ENCODE measurements at regions not wholly inside any gene's neighbourhood (a gene's known extent, or its start where the extent isn't known, plus 50 kb on each side); places are given as distances from the start of the nearest gene placed in this dataset.
"Not testable (repeated sequence)": the region's sequence is repeated elsewhere in the genome, so short reads cannot be mapped to it uniquely, and the experiment has no call there.

DNA sequence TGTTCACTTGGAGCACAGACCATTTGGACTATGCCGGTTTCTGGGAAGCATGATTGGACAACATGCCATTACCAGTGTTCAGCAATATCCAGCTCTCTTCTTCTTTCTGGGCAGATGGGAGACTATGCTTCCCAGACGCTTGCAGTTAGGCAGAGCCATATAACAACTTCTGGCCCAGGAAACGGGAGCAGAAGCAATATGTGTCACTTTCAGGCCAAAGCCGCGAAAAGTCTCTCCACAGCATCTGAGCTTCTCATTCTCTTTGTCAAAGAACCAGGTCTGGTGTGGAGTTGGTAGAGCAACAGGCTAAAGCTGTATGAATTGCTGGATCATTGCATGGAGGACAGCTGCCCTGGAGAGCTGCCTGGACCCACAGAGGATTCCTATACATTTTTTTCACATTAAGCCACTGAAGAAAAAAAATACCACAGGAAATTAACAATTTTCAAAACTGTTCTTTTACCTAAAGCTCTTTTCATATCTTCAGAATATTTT, 131.4 kb upstream of the FRG1 start:
- DNase-seq, result no peak

DNA sequence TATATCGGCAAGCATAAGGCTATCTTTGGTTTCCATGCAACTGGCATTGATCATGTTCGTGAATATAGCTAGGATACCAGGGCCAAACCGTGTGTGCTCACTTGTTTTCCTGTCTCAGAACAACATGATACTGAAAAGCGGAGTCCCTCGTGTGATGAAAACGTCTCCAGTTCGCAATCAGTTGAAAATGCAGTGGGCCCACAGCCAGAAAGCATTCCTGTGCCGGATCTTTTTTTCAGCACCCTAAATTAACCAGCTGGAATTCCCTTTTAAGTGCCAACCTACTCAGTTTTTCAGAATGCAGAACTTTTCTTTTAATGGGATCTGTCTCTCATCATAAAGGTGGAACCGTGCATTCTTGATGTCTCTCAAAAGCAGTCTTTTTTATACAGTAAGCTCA, 130.8 kb upstream of the FRG1 start:
- no peak for DNase-seq

DNA sequence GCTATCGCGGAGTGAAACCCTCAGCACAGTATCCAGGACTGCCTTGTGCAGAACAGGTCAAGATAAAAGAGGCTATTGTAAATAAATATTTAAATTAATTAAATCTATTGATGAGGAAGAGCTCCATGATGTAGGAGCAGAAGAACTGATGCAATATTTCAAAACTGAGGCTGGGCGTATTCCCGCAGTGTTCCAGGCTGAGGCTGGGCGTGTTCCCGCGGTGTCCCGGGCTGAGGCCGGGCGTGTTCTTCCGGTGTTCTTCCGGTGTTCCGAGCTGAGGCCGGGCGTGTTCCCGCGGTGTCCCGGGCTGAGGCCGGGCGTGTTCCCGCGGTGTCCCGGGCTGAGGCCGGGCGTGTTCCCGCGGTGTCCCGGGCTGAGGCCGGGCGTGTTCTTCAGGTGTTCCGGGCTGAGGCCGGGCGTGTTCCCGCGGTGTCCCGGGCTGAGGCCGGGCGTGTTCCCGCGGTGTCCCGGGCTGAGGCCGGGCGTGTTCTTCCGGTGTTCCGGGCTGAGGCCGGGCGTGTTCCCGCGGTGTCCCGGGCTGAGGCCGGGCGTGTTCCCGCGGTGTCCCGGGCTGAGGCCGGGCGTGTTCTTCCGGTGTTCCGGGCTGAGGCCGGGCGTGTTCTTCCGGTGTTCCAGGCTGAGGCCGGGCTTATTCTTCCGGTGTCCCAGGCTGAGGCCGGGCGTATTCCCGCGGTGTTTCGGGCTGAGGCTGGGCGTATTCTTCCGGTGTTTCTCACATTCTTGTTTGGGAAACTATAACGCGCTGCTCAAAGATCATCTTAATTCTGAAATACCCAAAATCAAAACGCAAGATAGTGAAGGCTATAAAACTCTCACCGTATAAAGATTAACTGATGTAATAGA, 130.1 kb upstream of the FRG1 start:
- not testable (repeated sequence) for DNase-seq

DNA sequence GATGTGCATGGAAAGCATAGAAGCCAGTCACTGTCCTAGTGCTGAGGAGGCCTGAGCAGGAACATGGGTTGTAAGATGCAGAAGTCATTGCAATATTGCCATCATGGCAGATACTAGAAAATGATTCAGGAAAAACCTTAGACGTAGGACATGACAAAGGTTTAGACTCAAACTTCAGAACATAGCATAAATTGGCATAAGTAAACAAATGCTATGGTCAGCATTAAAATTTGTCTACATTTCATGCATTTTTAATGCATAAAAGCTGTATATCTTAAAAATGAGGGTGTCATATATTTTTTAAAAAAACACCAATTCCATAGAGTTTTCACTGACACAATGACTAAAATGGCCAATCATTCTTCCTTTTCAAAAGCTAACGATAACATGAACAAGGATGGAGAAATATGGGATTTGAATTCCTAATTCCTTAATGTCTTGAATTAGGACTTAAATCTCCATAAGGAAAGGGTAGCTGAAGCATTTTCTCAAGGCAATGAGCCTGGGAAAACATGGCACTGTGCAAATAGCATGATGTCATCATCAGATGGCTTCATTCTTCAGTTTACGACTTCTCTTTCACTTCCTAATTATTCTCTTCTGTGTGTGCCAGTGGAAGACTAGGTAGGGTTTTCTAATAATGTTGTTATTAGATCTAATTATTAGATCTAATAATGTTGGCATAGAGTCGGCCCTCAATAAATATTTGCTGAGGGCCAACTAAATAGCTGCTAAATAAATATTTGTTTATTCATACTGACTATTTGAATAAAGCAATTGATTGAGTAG, 125.1 kb upstream of the FRG1 start:
- DNase-seq, result no peak

DNA sequence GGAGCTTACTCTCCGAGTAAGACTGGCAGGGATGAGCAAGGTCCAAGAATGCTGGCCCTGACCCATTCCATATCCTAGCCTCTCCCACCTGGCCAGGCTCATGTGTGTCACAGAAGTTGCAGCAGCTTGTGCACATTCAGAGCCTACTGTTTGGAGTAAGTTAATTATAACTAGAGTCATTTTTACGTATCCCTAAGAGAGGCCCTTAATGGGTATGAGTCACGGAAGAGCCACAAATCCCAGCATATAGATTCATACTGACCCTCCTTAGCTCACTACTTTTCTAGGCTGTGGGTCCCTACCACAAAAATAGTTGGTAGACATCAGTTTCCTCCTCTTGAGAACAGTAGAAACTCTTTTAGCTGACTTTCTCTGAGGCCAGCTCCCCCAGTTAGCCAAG, 118.3 kb upstream of the FRG1 start:
- no peak for DNase-seq

DNA sequence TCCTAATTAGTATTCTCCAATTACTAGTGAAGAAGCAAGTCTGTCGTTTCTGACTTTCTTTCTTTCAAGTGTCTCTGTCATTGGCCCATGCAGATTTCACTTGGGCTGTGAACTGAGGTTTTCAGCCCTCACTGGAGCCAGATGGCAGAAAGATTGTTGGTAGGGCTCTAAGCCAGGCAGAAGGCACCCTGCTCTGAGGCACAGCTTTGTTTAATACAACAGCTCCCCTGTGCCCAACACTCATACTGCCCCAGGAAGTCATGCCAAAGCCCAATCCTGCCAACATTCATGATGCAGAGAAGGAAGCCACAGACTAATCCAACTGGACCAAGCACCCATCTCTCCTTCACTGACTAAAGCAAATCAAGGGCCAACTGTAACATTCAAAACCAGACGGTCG, 117.1 kb upstream of the FRG1 start:
- no peak for DNase-seq

DNA sequence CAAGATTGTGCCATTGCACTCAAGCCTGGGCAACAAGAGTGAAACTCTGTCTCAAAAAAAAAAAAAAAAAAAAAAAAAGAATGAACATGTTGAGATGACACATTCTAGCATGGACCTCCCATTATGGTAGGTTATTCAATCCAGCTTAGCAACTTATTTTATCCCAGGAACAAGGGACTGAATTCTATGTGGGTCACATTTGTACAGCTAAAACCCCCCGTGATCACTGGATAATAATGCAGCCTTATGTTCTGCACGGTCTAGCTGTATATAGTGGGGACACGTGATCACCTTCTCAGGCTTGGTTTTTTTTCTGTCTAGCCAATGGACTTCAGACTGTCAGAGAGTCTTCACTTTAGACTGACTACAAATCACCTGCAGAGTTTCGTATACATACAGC, 115.2 kb upstream of the FRG1 start:
- DNase-seq, result no peak

DNA sequence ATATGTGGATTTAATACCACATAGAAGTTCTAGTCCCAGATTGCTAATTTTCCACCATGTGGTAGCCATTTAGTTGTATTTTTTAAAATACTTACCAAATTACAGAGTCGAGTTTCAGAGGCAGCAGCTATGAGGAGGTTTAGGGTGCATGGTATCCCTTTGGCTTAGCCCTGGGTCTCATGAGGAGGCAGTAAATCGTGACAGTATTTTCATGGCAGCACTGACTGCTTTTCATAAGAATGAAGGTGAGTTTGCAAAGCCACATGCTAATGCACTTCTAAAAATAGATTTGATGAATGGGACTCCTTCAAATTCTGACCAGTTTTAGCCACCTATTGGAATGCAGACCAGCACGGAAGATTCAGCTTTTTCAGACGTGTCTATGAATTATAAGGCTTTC, 114.0 kb upstream of the FRG1 start:
- DNase-seq, result no peak

DNA sequence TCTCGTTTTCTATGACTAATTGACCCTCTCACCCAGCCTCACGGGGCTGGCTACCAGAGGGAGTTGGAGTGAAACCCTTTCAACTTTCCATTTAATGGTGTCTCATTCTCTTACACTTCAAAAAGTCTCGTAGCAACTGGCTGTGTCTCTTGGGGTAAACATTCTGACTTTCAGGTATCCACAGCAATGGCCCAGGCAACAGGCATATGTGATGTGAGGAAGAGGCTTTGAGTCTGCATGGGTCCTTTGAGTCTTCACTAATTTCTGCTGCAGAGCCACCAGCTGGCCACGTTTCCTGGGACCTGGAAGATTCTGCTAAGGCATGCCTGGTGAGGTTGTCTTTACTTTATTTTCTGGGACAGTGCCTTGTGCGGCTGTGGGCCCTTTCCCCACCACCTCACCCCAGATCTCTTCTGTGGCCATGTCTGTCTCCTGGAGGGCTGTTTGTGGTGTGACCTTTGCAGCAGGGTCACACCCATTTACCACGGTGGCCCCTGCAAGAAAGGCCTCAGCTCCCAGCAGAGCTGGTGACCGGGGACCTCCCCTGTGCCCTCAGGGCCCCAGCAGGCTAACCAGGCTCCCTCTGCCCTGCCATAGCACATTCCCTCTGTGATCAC, 112.5 kb upstream of the FRG1 start:
- no peak for DNase-seq

DNA sequence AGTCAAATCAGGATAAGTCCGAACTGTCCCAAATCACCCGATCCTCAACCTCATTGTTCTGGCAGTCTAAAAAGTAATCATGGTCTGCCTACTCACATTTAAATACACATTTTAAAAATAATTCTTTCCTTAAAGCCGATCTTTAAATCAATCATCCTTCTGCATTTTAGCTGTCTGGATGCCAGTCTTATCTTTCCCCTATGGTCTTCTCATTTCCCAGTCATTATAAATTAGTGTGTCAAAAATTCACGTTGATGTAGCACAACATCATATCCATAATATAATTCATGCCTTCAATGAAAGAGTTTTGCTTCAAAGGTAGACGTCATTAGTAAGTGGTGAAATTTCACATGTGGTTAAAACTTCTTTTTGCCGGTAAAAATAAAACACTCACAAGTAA, 108.1 kb upstream of the FRG1 start:
- DNase-seq, result no peak

DNA sequence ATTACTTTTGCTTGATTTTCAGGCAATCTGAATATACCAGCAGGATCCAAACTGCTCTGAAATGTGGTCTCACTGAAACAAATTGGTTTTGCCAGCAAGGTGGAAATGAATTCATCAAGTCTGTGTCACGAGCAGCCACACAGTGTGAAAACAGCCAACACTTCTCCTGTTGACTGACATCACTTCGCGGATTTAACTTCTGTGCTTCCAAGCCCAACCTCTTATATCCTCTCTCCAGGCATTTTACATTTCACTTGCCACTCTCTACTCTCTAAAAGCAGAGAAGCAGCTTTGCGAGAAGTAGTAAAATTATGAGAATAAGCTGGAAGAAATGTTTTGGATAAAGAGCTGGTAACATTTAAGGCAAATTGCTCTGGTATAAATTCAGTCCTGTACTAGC, 106.1 kb upstream of the FRG1 start:
- no peak for DNase-seq

DNA sequence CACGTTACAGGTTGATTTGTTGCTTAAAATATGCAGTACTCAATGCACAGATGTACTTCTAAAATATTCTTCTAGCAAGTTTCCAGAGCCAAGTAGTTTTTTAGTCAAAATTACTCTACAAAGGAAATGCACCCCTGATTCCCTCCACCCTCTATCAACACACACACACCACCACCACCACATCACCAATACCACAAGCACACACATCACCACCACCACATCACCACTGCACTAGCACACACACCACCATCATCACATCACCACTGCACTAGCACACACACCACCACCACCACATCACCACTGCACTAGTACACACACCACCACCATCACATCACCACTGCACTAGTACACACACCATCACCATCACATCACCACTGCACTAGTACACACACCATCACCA, 105.2 kb upstream of the FRG1 start:
- no peak for DNase-seq

DNA sequence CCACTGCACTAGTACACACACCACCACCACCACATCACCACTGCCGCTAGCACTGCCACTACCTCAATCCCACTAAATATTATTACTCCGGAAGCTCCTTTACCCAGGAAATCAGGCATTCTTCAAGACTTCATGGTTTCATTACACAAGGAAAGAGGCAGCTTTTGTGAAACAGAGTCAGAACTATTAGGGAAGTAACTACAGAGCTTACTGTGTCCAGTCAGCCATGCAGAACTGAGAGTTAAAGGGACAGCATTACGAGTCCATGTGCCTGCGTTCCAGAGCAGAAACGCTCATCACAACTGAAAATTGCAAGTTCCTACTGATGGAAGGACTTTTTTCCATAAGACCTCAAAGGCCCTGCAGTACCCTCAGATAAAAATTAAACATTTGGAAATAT, 103.2 kb upstream of the FRG1 start:
- no peak for DNase-seq

DNA sequence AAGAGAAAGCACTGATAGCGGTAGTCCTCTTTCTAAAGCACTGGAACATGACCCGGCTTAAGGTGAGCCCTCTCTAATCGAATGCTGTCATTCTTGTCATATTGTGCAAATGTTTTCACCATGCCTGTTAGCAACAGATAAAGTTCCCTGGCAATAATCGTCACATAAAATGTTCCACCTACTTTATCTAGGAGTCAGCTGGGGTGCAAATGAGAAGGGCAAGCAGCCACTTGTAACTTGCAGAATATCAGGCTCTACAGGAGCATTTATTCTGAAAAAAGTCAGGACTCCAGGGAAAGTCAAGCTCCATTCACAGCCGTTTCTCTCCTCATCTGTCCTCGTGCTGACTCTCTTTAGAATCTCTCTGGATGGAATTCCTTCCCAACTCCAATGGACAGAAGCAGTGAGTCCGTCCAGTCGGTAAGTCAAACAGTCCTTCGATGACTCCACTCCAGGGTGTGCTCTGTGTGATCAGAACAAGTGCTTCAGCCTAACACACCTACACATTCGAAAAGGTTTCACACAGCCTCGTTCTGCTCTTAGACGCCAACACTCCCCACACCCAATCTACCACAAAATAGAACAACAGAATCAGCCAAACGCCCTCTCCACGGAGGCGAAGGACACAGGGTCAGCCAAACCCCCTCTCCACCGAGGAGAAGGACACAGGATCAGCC, 101.7 kb upstream of the FRG1 start:
- DNase-seq, result no peak

DNA sequence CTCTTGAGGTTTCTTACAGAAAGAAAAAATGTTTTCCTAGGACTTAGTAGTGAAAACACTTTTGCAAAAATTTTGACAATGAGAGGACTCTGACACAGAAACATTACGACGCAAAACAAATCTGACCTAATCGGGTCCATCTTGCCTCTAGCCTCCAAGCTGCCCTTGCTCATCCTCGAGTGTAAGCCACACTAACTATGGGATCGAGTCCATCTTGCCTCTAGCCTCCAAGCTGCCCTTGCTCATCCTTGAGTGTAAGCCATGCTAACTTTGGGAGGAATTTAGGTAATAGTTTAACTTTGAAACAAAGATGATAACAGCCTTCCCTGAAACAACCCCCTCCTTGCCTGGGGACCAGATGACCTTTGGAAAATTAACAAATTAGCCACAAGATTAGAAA, 100.3 kb upstream of the FRG1 start:
- DNase-seq, result no peak

DNA sequence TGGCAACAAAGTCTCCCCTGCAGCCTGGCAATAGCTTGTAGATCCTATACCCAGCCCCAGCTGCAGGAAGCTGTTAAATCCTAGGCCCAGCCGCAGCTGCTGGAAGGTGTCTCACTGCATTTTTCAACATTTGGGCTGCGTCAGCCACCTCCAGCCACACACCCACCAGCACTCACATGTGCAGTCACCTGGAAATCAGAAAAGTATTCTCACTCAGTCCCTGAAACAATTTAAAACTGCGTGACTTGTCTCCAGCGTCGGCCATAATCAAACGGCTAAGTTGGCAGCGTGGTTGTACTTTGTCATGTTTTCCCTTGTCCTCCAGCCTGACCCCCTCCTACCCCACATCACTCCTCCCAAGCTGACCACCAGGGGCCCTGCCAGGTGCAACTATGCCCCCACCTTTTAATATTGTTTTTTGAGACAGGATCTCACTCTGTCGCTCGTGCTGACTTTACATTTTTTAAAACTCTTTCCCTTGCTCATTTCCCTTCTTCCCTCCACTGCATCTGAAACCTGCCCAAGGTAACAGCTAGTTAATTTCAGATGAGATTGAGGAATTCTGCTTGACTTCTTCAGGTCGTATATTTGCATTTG, 97.2 kb upstream of the FRG1 start:
- DNase-seq, result no peak

DNA sequence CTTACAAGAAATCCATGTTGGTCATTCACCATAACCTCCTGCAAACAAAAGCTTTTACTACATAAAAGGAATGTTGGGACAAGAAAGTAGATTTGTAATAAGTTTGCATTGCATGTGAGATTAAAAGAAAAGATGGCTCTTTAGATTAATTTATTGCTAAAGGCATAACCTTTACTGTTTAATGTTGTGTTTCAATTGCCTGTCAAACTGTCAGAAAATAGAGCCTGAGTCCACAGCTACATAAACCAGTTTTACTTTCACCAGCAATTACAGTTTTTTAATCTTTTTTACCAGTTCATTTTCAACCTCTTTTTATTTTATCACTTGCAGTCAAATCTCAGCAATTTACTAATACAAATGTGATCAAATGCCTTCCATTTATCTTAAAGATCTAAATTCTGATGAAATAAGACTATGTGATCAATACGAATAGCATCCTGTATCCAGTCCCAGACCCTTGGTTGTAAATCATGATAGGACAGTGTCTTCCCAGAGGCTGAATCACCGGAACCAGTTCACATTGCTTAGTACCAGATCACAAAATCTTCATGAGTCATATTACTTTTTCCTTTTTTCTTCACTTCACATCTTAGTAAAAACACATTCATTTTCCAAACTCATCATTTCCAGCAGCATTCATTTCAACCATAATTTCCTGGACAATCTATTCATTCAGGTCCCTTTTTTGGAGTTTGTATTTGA, 95.4 kb upstream of the FRG1 start:
- DNase-seq, result no peak

DNA sequence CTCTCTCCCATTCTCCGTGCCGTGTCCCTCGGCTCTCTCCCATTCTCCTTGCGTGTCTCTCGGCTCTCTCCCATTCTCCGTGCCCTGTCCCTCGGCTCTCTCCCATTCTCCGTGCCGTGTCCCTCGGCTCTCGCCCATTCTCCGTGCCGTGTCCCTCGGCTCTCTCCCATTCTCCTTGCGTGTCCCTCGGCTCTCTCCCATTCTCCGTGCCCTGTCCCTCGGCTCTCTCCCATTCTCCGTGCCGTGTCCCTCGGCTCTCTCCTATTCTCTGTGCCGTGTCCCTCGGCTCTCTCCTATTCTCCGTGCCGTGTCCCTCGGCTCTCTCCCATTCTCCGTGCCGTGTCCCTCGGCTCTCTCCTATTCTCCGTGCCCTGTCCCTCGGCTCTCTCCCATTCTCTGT, 94.6 kb upstream of the FRG1 start:
- DNase-seq, result not testable (repeated sequence)

DNA sequence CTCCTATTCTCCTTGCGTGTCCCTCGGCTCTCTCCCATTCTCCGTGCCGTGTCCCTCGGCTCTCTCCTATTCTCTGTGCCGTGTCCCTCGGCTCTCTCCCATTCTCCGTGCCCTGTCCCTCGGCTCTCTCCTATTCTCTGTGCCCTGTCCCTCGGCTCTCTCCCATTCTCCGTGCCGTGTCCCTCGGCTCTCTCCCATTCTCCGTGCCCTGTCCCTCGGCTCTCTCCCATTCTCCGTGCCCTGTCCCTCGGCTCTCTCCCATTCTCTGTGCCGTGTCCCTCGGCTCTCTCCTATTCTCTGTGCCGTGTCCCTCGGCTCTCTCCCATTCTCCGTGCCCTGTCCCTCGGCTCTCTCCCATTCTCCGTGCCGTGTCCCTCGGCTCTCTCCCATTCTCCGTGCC, 94.1 kb upstream of the FRG1 start:
- DNase-seq, result not testable (repeated sequence)

DNA sequence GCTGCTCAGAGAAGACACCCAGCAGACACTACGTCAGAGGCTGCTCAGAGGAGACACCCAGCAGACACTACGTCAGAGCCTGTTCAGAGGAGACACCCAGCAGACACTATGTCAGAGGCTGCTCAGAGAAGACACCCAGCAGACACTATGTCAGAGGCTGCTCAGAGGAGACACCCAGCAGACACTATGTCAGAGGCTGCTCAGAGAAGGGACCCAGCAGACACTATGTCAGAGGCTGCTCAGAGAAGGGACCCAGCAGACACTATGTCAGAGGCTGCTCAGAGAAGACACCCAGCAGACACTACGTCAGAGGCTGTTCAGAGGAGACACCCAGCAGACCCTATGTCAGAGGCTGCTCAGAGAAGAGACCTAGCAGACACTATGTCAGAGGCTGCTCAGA, 92.0 kb upstream of the FRG1 start:
- DNase-seq, result not testable (repeated sequence)

DNA sequence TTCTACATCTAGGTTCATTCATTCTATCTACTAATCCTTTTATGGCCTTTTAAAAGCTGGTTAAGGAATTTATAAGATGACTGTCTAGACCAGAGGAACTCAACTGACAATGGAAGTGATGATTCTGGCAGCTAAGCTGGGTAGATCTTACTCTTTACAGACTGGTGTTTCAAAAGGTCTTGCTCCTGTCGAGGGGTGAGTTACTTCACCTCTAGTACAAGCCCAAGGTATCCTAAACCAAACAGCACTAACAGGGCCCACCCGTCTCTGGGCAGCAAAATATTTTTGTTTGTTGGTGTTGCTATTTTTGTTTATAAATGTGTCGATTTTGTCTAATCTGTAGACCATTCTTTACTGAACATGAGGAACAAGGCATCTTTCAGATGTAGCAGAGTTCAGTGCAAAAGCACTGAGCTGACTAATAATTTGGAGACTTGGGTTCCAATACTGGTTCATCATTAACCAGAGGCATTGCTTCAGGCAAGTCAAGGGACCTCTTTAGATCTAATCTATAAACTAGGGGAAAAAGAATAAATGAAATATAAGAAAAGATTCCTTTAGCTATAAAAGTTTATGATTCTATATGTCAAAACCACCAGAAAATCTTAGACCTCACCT, 90.3 kb upstream of the FRG1 start:
- DNase-seq, result no peak

DNA sequence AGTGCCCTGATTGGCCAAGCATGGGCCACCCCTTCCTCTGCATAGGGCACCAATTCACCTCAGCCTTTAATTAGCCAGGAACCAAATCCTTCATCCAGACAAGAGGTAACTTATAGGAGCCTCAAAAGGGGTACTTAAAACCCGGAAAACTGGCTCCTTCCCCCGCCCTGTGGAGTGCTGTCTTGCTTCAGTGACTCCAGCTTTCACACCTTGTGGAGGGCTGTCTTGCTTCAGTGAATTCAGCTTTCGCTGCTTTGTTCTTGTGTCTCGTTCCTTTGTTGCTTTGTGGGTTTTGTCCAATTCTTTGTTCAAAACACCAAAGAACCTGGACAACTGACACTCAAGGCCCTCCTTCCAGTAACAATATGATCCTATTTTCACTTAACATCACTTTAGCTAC, 82.2 kb upstream of the FRG1 start:
- DNase-seq, result no peak
